C4-2B (cell line): ENCODE measurements at regions not wholly inside any gene's neighbourhood (a gene's known extent, or its start where the extent isn't known, plus 50 kb on each side); places are given as distances from the start of the nearest gene placed in this dataset.

Source experiments
- H3K27ac ChIP-seq: fragments of 450-650 bp; 2 replicates; pipeline ENCODE4 v1.5.1; 2017
- ZFX ChIP-seq: fragments of 450-650 bp; IDR thresholded peaks from 2 replicates; pipeline ENCODE4 v1.6.1; 2017
- TF ChIP-seq, protein P1 (sequence below): fragments of 450-650 bp; conservative IDR thresholded peaks from 2 replicates; pipeline ENCODE4 v1.5.1; 2017; ENCODE audit warnings: mild to moderate bottlenecking

DNA sequence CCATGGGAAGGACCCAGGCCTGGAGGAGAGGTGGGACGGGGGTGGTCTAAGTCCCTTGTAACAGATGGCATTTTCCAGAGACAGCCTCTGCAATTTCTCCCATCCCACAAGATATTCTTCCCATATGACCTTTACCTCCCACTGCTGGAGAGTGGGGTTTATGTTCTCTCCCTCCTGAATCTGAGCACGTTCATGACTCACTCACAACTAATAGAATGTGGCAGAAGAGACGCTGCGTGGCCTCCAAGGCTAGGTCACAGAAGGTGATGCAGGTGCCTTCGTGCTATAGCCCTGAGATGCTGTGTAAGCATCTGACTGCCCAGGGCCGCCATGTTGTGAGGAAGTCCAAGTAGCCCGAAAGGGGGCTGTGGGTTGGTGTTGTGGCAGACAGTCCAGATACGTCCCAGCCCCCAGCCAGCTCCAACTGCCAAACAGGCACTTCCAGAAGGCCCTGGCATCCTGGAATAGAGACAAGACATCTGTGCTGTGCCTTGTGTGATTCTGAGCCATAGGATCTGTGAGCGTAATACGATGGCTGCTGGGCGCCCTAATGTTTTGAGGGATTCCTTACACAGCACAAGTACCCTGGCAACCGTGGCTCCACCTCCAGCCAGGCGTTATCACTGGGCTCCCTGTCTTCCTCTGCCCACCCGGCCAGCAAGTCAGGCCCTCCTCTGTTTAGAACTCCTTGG is 56.1 kb upstream of the NCOR2 start:
- TF ChIP-seq, protein P1, sequence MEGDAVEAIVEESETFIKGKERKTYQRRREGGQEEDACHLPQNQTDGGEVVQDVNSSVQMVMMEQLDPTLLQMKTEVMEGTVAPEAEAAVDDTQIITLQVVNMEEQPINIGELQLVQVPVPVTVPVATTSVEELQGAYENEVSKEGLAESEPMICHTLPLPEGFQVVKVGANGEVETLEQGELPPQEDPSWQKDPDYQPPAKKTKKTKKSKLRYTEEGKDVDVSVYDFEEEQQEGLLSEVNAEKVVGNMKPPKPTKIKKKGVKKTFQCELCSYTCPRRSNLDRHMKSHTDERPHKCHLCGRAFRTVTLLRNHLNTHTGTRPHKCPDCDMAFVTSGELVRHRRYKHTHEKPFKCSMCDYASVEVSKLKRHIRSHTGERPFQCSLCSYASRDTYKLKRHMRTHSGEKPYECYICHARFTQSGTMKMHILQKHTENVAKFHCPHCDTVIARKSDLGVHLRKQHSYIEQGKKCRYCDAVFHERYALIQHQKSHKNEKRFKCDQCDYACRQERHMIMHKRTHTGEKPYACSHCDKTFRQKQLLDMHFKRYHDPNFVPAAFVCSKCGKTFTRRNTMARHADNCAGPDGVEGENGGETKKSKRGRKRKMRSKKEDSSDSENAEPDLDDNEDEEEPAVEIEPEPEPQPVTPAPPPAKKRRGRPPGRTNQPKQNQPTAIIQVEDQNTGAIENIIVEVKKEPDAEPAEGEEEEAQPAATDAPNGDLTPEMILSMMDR, result no peak
- no peak for TF ChIP-seq ZFX
- no peak overlapping the region for H3K27ac ChIP-seq

DNA sequence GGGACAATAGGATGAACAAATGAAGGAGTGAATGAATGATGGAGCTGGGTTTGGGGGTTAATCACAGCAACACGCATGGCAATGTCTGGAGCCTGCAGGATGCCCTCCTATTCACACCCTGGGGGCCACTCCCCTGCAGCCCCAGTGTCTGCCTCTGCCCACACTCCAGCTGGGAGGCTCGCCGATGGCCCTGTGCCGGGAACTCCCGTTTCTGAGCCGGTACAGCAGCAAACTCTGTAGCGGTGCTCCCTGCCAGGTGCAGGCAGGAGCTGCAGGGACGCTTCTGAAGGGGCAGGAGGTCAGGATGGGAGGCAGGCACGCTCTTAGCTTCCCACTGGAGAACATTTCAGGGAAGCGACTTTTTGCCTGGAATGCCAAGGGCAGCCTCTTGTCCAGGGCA is 55.4 kb upstream of the NCOR2 start:
- TF ChIP-seq, protein P1, result no peak
- TF ChIP-seq ZFX, result no peak
- no peak overlapping the region for H3K27ac ChIP-seq

DNA sequence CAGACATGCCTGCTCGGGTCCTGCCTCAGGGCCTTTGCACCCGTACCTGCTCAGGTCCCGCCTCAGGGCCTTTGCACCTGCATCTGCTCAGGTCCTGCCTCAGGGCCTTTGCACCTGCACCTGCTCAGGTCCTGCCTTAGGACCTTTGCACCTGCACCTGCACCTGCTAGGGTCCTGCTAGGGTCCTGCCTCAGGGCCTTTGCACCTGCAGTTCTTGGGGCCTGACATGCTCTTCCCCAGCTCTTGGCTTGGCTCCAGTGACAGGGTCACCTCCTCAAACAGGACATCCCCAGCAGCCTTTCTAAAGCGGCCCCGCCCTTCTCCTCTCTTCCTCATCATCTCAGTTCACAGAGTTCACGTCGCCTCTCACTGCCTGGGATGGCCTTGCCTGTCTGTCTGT is 54.9 kb upstream of the NCOR2 start:
- H3K27ac ChIP-seq, result no peak overlapping the region
- TF ChIP-seq, protein P1, result no peak
- no peak for TF ChIP-seq ZFX

DNA sequence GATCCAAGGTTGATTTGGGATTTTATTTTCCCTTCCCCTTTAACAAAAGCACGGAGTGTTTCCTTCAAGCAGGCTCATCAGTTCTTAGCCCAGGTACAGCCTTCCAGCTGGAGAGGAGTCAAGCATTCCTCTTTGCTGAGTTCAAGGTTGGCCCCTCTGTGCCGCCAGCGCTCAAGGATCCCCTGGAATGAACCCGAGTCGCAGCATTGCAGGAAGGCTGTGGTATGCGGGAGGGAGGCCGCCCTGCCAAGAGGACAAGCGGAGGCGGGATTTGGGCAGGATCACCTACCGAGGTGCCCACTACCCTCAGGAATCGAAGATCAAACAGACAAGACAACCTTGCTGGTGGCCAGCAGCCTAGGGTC is 53.9 kb upstream of the NCOR2 start:
- TF ChIP-seq, protein P1, result no peak
- TF ChIP-seq ZFX, result no peak
- H3K27ac ChIP-seq, result no peak overlapping the region

DNA sequence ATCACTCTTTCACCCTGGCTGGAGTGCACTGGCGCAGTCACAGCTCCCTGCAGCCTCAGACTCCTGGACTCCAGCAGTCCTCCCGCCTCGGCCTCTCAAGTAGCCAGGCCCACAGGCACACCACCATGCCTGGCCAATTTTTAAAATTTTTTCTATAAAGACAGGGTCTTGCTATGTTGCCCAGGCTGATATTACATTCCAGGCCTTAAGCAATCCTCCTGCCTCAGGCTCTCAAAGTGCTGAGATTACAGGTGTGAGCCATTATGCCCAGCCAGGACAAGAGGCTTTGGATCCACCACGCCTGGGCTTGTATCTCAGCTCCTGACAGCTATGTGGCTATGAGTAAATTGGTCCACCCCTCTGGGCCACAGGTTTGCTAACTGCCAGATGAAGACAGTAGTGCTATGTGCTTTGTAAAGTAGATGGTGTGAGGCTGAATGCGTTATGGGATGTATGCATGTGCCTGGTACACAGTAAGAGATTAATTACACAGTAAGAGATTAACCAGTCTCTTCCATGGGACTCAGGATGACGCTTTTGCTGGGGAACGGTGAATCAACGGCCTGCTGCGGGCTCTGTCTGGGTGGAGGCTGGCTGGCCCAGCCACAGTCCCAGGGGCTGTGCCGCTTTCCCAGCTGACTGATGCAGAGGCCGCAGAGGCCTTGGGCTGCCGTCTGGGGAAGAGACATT is 53.3 kb upstream of the NCOR2 start:
- H3K27ac ChIP-seq, result no peak overlapping the region
- no peak for TF ChIP-seq ZFX
- TF ChIP-seq, protein P1, result no peak

DNA sequence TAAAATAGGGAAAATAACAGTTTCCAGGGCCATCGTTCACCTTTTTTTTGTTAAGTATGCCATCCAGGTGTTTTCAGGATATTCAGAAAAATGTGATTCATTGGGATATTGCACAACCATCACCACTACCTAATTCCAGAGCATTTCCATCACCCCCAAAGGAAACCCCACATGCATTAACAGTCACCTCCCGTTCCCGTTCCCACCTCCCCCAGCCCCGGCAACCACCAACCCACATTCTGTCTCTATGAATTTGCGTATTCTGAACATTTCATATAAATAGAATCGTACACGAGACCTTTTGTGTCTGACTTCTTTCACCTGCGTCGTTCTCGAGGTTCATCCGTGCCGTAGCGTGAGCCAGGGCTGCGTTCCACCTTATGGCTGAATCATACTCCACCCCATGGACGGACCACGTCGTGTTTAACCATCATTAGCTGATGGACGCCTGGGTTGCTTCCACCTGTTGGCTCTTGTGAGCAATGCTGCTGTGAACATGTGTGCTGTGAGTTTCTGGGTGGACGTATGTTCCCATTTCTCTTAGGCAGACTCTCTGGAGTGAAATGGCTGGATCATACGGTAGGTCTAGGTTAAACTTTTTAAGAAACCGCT is 51.0 kb upstream of the NCOR2 start:
- H3K27ac ChIP-seq, result no peak overlapping the region
- TF ChIP-seq, protein P1, result no peak
- no peak for TF ChIP-seq ZFX

DNA sequence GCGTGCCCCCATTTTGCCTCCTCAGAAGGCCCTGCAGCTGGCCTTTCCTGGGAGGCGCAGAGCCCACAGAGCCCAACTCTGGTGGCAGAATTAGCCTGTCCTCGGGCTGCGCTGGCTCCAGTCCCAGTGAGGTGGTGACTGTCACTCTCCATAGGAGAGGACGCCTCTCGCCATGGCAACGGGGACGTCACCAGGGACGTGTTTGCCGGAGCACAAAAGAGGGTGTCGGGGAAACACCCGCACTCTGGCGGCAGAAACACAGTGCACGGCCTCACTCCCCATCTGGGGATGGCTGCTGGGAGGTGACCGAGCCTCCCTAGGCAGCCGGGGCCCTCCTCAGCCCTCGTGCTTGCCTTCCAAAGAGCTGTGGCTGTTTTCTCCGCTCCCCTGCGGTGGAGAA is 50.2 kb upstream of the NCOR2 start:
- no peak for TF ChIP-seq ZFX
- TF ChIP-seq, protein P1, result no peak
- H3K27ac ChIP-seq, result no peak overlapping the region
